ENCODE measurements at regions not wholly inside any gene's neighbourhood (a gene's known extent, or its start where the extent isn't known, plus 50 kb on each side); places are given as distances from the start of the nearest gene placed in this dataset.
"Not testable (repeated sequence)": the region's sequence is repeated elsewhere in the genome, so short reads cannot be mapped to it uniquely, and the experiment has no call there.

DNA sequence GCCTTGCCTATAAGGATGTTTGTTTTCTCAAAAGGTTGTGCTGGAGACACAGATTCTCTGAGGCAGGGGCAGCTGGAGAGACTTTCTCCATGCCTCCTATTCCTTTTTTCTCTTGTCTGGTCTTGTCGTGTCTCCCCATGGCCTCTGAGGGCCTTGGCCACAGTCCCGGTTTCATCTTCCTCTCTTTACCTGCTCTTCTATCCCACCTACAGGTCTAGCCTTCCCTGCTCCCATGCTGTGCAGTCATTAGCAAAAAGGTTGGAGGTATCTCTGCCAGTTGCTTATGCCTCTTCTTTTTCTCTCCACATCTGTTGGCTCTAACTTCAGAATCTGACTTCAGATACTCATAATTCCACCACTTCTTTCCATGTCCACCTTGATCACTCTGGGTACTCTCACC, 191.1 kb downstream of the IL20RB start:
- Histone ChIP-seq H3K4me3 (ENCODE audit: low read depth, low read length, poor library complexity, severe bottlenecking) (no peak overlapping the region), H3K4me1 (ENCODE audit: insufficient read depth, low read length, poor library complexity, severe bottlenecking) (no peaks in the 10 kb centered on the region), H3K36me3 (ENCODE audit: insufficient read depth, low read length) (no peaks in the 10 kb centered on the region), H3K4me2 (ENCODE audit: low read length) (no peak overlapping the region), H3K79me2 (ENCODE audit: insufficient read depth, low read depth, low read length) (no peaks in the 10 kb centered on the region), H4K20me1 (ENCODE audit: insufficient read depth, low read length) (no peaks in the 10 kb centered on the region), H3K9me3 (ENCODE audit: low read length) (no peaks in the 10 kb centered on the region), H2AFZ (ENCODE audit: low read length) (no peak overlapping the region), H3K9me2 (ENCODE audit: insufficient read depth, low read length) (no peaks in the 10 kb centered on the region), H3K27ac (ENCODE audit: low read depth, low read length, poor library complexity, severe bottlenecking) (no peak overlapping the region)
- DNase-seq (ENCODE audit: low spot score): no peak
- TF ChIP-seq, protein P1, sequence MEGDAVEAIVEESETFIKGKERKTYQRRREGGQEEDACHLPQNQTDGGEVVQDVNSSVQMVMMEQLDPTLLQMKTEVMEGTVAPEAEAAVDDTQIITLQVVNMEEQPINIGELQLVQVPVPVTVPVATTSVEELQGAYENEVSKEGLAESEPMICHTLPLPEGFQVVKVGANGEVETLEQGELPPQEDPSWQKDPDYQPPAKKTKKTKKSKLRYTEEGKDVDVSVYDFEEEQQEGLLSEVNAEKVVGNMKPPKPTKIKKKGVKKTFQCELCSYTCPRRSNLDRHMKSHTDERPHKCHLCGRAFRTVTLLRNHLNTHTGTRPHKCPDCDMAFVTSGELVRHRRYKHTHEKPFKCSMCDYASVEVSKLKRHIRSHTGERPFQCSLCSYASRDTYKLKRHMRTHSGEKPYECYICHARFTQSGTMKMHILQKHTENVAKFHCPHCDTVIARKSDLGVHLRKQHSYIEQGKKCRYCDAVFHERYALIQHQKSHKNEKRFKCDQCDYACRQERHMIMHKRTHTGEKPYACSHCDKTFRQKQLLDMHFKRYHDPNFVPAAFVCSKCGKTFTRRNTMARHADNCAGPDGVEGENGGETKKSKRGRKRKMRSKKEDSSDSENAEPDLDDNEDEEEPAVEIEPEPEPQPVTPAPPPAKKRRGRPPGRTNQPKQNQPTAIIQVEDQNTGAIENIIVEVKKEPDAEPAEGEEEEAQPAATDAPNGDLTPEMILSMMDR (conservative IDR thresholded peaks at IDR 0.05; ENCODE audit: low read length): no peak
- no peak for TF ChIP-seq EZH2phosphoT487 (IDR thresholded peaks at IDR 0.05; ENCODE audit: borderline replicate concordance, low read depth, low read length)
- BruUV-seq (replicated peaks): no TSS peak
- ChIA-PET CTCF (ENCODE audit: unreplicated experiment) (no interaction called here), POLR2A (no interaction called here)
- intact Hi-C loops (cut with micrococcal nuclease; ENCODE audit: unreplicated experiment): no loop called here

DNA sequence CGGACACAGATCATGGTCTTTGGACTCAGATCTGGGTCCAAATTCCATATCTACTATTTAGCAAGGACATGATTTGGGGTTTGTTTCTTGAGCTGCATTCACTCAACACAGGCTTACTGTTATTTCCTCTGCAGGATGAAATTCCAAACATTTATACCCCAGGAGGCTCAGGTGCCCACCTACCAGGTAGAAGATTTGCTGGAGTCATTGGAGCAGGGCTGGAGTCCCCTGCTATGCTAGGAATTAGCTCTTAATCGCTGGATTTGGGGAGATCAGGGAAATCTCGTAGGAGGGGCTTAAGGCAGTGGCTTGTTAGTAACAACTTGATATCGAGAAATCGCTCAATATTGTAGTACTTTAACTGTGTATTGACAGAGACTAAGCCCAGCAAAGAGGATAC, 193.0 kb downstream of the IL20RB start:
- Histone ChIP-seq H3K4me1 (ENCODE audit: insufficient read depth, low read length, poor library complexity, severe bottlenecking) (no peaks in the 10 kb centered on the region), H3K9me2 (ENCODE audit: insufficient read depth, low read length) (no peaks in the 10 kb centered on the region), H3K4me3 (ENCODE audit: low read depth, low read length, poor library complexity, severe bottlenecking) (no peak overlapping the region), H3K27ac (ENCODE audit: low read depth, low read length, poor library complexity, severe bottlenecking) (no peak overlapping the region), H3K9me3 (ENCODE audit: low read length) (no peaks in the 10 kb centered on the region), H3K79me2 (ENCODE audit: insufficient read depth, low read depth, low read length) (no peaks in the 10 kb centered on the region), H3K36me3 (ENCODE audit: insufficient read depth, low read length) (no peaks in the 10 kb centered on the region), H3K4me2 (ENCODE audit: low read length) (no peak overlapping the region), H4K20me1 (ENCODE audit: insufficient read depth, low read length) (no peaks in the 10 kb centered on the region), H2AFZ (ENCODE audit: low read length) (no peak overlapping the region)
- CTCF ChIA-PET (ENCODE audit: unreplicated experiment): no interaction called here
- intact Hi-C loops (cut with micrococcal nuclease; ENCODE audit: unreplicated experiment): no loop called here
- DNase-seq (ENCODE audit: low spot score): no peak
- POLR2A ChIA-PET: no interaction called here
- TF ChIP-seq, protein P1 (conservative IDR thresholded peaks at IDR 0.05; ENCODE audit: low read length): no peak
- TF ChIP-seq EZH2phosphoT487 (IDR thresholded peaks at IDR 0.05; ENCODE audit: borderline replicate concordance, low read depth, low read length): no peak
- BruUV-seq (replicated peaks): no TSS peak

GRCh38 chr3:137153046-137153445, 195.3 kb downstream of the IL20RB start:
- H2AFZ ChIP-seq (ENCODE audit: low read length); CTCF ChIA-PET (ENCODE audit: unreplicated experiment); H3K36me3 ChIP-seq (ENCODE audit: insufficient read depth, low read length); DNase-seq (ENCODE audit: low spot score); POLR2A ChIA-PET; H3K4me1 ChIP-seq (ENCODE audit: insufficient read depth, low read length, poor library complexity, severe bottlenecking); H3K79me2 ChIP-seq (ENCODE audit: insufficient read depth, low read depth, low read length); H3K27ac ChIP-seq (ENCODE audit: low read depth, low read length, poor library complexity, severe bottlenecking); H3K9me2 ChIP-seq (ENCODE audit: insufficient read depth, low read length); BruUV-seq (replicated peaks); H3K9me3 ChIP-seq (ENCODE audit: low read length); H3K4me2 ChIP-seq (ENCODE audit: low read length); H4K20me1 ChIP-seq (ENCODE audit: insufficient read depth, low read length); H3K4me3 ChIP-seq (ENCODE audit: low read depth, low read length, poor library complexity, severe bottlenecking); intact Hi-C loops (cut with micrococcal nuclease; ENCODE audit: unreplicated experiment): not testable (repeated sequence)
